ENCODE measurements at regions not wholly inside any gene's neighbourhood (a gene's known extent, or its start where the extent isn't known, plus 50 kb on each side); places are given as distances from the start of the nearest gene placed in this dataset.

GRCh38 chr5:35417040-35417439, 186.8 kb upstream of the PRLR start:
- no peak for DNase-seq

- DNase-seq, result no peak
Measured at GRCh38 chr5:35416217-35416988, 186.1 kb upstream of the PRLR start.

GRCh38 chr5:35415309-35415708, 185.0 kb upstream of the PRLR start:
- no peak for DNase-seq

- no peak for DNase-seq
Measured at GRCh38 chr5:35409361-35409760, 179.1 kb upstream of the PRLR start.

GRCh38 chr5:35408146-35408545, 177.9 kb upstream of the PRLR start:
- no peak for DNase-seq

- DNase-seq, result no peak
Measured at GRCh38 chr5:35407697-35408096, 177.4 kb upstream of the PRLR start.

- no peak for DNase-seq
Measured at GRCh38 chr5:35405938-35406337, 175.7 kb upstream of the PRLR start.

- DNase-seq, result no peak
Measured at GRCh38 chr5:35404701-35405100, 174.4 kb upstream of the PRLR start.

GRCh38 chr5:35393901-35394300, 163.6 kb upstream of the PRLR start:
- peak in 1 of 2 donors; percentile 4 for DNase-seq

GRCh38 chr5:35384658-35385057, 154.4 kb upstream of the PRLR start:
- DNase-seq, result no peak

- DNase-seq, result no peak
Measured at GRCh38 chr5:35383041-35383440, 152.8 kb upstream of the PRLR start.

- no peak for DNase-seq
Measured at GRCh38 chr5:35377653-35378052, 147.4 kb upstream of the PRLR start.

- no peak for DNase-seq
Measured at GRCh38 chr5:35374584-35374983, 144.3 kb upstream of the PRLR start.

GRCh38 chr5:35373249-35373648, 143.0 kb upstream of the PRLR start:
- DNase-seq, result no peak

- no peak for DNase-seq
Measured at GRCh38 chr5:35372482-35372881, 142.2 kb upstream of the PRLR start.

GRCh38 chr5:35371951-35372426, 141.7 kb upstream of the PRLR start:
- no peak for DNase-seq

- DNase-seq, result no peak
Measured at GRCh38 chr5:35370871-35371270, 140.6 kb upstream of the PRLR start.

GRCh38 chr5:35369965-35370790, 139.9 kb upstream of the PRLR start:
- no peak for DNase-seq

GRCh38 chr5:35367526-35367925, 137.2 kb upstream of the PRLR start:
- DNase-seq, result no peak

- no peak for DNase-seq
Measured at GRCh38 chr5:35365758-35366157, 135.5 kb upstream of the PRLR start.

- DNase-seq, result no peak
Measured at GRCh38 chr5:35364350-35364749, 134.1 kb upstream of the PRLR start.

GRCh38 chr5:35363387-35363965, 133.2 kb upstream of the PRLR start:
- no peak for DNase-seq

GRCh38 chr5:35362772-35363171, 132.5 kb upstream of the PRLR start:
- no peak for DNase-seq

GRCh38 chr5:35360671-35361070, 130.4 kb upstream of the PRLR start:
- no peak for DNase-seq
